ENCODE measurements at regions not wholly inside any gene's neighbourhood (a gene's known extent, or its start where the extent isn't known, plus 50 kb on each side); places are given as distances from the start of the nearest gene placed in this dataset.

DNA sequence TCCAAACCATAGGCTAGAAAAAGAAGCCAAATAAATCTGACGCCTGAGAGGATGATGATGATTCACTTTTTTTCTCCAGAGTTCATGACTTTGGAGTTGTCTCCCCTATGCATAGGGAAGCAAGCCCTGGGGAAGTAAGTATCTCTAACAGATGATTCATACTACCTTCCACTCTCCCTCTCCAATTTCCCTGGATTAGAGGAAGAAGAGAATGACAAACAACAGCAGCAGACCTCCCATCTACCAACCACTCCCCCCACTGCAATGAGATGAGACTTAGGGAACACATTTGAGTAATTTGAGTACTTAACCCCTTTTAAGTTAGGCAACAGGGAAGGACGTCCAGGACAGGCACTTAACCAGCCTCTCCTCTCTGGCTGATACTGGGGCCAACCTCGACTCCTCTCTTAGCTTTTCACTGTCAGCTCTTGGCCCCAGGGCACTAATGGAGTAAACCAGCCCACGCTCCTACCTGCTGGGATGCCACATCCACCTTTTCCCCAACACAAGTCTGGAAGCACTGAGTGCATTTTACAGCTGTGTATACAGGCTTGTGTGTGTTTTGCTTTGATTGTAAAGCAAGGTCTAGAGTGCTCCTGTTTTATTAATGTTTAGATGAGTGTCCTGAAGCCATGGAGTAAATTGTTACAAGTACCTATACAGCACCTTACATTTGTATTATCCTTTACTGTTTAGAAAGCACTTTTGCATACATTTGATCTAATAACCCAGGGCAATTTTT, 180.7 kb downstream of the PHLDA1 start:
- Mint-ChIP-seq H3K4me3 (no peak overlapping the region), H3K27me3 (ENCODE audit: low read depth) (no peaks in the 10 kb centered on the region; the same call in 1 of the 2 replicates), H3K36me3 (peaks cover 3% of the 10 kb centered on the region; the same call in 1 of the 2 replicates), H3K27ac (no peak overlapping the region), H3K9me3 (peaks cover 9% of the 10 kb centered on the region), H3K4me1 (peaks cover 15% of the 10 kb centered on the region)
- ChIA-PET POLR2A (no interaction called here), CTCF (no interaction called here)
- peak; percentile 48 for ATAC-seq
- TF ChIP-seq ZNF121 (CRISPR knock-in tag; IDR thresholded peaks at IDR 0.05) (no peak), NFE2L1 (CRISPR knock-in tag; IDR thresholded peaks at IDR 0.05) (no peak), ZBTB21 (CRISPR knock-in tag; IDR thresholded peaks at IDR 0.05; ENCODE audit: borderline replicate concordance) (no peak), TP53 (CRISPR knock-in tag; IDR thresholded peaks at IDR 0.05) (no peak), ZNF423 (CRISPR knock-in tag; IDR thresholded peaks at IDR 0.05) (no peak), FOXJ3 (CRISPR knock-in tag; IDR thresholded peaks at IDR 0.05; ENCODE audit: borderline replicate concordance) (no peak), SP1 (CRISPR knock-in tag; conservative IDR thresholded peaks at IDR 0.05) (no peak), FOXK1 (CRISPR knock-in tag; IDR thresholded peaks at IDR 0.05) (no peak), TCF7 (CRISPR knock-in tag; IDR thresholded peaks at IDR 0.05; ENCODE audit: low read depth) (no peak)
- TF ChIP-seq, protein P1, sequence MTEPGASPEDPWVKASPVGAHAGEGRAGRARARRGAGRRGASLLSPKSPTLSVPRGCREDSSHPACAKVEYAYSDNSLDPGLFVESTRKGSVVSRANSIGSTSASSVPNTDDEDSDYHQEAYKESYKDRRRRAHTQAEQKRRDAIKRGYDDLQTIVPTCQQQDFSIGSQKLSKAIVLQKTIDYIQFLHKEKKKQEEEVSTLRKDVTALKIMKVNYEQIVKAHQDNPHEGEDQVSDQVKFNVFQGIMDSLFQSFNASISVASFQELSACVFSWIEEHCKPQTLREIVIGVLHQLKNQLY (CRISPR knock-in tag; IDR thresholded peaks at IDR 0.05): no peak
- TF ChIP-seq, protein P2, sequence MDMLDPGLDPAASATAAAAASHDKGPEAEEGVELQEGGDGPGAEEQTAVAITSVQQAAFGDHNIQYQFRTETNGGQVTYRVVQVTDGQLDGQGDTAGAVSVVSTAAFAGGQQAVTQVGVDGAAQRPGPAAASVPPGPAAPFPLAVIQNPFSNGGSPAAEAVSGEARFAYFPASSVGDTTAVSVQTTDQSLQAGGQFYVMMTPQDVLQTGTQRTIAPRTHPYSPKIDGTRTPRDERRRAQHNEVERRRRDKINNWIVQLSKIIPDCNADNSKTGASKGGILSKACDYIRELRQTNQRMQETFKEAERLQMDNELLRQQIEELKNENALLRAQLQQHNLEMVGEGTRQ (CRISPR knock-in tag; IDR thresholded peaks at IDR 0.05): no peak
- TF ChIP-seq, protein P3, sequence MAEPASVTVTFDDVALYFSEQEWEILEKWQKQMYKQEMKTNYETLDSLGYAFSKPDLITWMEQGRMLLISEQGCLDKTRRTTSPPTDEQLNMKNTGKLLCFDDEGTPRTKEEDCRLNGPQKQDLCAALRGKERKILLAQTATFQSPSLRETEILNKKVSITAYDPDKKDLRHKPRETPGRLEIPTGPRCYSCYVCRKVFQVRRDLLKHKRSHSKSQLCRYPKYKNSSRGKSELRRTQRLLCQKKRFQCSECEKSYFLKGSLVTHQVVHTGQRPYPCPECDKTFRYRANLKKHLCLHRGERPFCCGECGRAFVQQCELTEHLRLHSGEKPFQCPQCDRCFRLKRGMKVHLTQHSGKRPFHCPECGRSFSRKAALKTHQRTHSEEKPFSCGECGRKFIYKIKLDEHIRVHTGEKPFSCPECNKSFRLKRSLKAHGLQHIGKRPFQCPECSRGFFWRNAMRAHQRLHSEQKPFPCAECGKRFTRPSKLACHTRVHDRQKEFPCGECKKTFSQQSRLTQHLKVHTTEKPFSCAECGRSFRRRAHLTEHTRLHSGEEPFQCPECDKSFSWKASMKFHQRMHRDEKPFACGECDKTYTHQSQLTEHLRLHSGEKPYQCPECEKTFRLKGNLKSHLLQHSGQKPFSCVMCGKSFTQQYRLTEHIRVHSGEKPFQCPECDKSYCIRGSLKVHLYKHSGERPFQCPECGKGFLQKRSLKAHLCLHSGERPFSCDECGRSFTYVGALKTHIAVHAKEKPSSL (CRISPR knock-in tag; conservative IDR thresholded peaks at IDR 0.05): no peak
- TF ChIP-seq, protein P4, sequence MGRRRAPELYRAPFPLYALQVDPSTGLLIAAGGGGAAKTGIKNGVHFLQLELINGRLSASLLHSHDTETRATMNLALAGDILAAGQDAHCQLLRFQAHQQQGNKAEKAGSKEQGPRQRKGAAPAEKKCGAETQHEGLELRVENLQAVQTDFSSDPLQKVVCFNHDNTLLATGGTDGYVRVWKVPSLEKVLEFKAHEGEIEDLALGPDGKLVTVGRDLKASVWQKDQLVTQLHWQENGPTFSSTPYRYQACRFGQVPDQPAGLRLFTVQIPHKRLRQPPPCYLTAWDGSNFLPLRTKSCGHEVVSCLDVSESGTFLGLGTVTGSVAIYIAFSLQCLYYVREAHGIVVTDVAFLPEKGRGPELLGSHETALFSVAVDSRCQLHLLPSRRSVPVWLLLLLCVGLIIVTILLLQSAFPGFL (CRISPR knock-in tag; IDR thresholded peaks at IDR 0.05; ENCODE audit: borderline replicate concordance): no peak
- TF ChIP-seq, protein P5, sequence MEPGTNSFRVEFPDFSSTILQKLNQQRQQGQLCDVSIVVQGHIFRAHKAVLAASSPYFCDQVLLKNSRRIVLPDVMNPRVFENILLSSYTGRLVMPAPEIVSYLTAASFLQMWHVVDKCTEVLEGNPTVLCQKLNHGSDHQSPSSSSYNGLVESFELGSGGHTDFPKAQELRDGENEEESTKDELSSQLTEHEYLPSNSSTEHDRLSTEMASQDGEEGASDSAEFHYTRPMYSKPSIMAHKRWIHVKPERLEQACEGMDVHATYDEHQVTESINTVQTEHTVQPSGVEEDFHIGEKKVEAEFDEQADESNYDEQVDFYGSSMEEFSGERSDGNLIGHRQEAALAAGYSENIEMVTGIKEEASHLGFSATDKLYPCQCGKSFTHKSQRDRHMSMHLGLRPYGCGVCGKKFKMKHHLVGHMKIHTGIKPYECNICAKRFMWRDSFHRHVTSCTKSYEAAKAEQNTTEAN (CRISPR knock-in tag; IDR thresholded peaks at IDR 0.05): no peak
- TF ChIP-seq, protein P6, sequence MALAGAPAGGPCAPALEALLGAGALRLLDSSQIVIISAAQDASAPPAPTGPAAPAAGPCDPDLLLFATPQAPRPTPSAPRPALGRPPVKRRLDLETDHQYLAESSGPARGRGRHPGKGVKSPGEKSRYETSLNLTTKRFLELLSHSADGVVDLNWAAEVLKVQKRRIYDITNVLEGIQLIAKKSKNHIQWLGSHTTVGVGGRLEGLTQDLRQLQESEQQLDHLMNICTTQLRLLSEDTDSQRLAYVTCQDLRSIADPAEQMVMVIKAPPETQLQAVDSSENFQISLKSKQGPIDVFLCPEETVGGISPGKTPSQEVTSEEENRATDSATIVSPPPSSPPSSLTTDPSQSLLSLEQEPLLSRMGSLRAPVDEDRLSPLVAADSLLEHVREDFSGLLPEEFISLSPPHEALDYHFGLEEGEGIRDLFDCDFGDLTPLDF (CRISPR knock-in tag; IDR thresholded peaks at IDR 0.05): no peak
- no peak for DNase-seq (ENCODE audit: low spot score)

DNA sequence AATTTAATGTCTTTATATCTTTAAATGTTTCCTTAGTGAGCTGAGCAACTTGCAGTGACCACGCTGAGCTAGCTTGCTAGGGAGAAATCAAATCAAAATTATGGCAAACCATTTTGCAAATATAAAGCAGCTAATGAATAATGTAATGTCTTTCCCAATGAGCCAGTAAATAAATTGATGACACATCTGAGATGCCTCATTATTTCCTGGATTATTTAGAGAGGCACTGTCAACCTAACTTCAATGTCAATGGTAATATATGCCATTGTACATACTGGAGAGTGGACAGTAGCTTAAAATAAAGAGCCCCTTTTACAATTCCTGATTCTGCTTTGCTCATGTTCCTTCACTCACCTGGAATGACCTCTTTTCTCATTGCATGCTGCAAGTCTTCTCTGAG, 182.6 kb downstream of the PHLDA1 start:
- no peaks in the 10 kb centered on the region; the same call in 1 of the 2 replicates for H3K27me3 Mint-ChIP-seq (ENCODE audit: low read depth)
- DNase-seq (ENCODE audit: low spot score): no peak
- POLR2A ChIA-PET: no interaction called here
- H3K27ac Mint-ChIP-seq: no peak overlapping the region
- peaks cover 12% of the 10 kb centered on the region for H3K4me1 Mint-ChIP-seq
- H3K36me3 Mint-ChIP-seq: peaks cover 3% of the 10 kb centered on the region; the same call in 1 of the 2 replicates
- no peak for ATAC-seq
- H3K9me3 Mint-ChIP-seq: peaks cover 12% of the 10 kb centered on the region
- H3K4me3 Mint-ChIP-seq: no peak overlapping the region
- CTCF ChIA-PET: interaction anchor here (1.3 kb wide), 1 partner anchor 104 kb away, joined by 3 read pairs; no protein-coding TSS in a partner anchor
- no peak for TF ChIP-seq OVOL2 (CRISPR knock-in tag; IDR thresholded peaks at IDR 0.05; ENCODE audit: borderline replicate concordance)
- TF ChIP-seq MXD4 (CRISPR knock-in tag; IDR thresholded peaks at IDR 0.05; ENCODE audit: borderline replicate concordance): no peak
- TF ChIP-seq TEAD1 (CRISPR knock-in tag; IDR thresholded peaks at IDR 0.05): no peak
- TF ChIP-seq, protein P7, sequence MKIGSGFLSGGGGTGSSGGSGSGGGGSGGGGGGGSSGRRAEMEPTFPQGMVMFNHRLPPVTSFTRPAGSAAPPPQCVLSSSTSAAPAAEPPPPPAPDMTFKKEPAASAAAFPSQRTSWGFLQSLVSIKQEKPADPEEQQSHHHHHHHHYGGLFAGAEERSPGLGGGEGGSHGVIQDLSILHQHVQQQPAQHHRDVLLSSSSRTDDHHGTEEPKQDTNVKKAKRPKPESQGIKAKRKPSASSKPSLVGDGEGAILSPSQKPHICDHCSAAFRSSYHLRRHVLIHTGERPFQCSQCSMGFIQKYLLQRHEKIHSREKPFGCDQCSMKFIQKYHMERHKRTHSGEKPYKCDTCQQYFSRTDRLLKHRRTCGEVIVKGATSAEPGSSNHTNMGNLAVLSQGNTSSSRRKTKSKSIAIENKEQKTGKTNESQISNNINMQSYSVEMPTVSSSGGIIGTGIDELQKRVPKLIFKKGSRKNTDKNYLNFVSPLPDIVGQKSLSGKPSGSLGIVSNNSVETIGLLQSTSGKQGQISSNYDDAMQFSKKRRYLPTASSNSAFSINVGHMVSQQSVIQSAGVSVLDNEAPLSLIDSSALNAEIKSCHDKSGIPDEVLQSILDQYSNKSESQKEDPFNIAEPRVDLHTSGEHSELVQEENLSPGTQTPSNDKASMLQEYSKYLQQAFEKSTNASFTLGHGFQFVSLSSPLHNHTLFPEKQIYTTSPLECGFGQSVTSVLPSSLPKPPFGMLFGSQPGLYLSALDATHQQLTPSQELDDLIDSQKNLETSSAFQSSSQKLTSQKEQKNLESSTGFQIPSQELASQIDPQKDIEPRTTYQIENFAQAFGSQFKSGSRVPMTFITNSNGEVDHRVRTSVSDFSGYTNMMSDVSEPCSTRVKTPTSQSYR (CRISPR knock-in tag; IDR thresholded peaks at IDR 0.05): no peak
- no peak for TF ChIP-seq NR2C2 (CRISPR knock-in tag; IDR thresholded peaks at IDR 0.05)
- no peak for TF ChIP-seq NR3C1 (CRISPR knock-in tag; conservative IDR thresholded peaks at IDR 0.05; ENCODE audit: low read depth)
- TF ChIP-seq, protein P4 (CRISPR knock-in tag; IDR thresholded peaks at IDR 0.05; ENCODE audit: borderline replicate concordance): no peak
- no peak for TF ChIP-seq PRRX2 (CRISPR knock-in tag; IDR thresholded peaks at IDR 0.05)

All from WTC11 (cell line).